B cell (primary cell): ENCODE measurements at regions not wholly inside any gene's neighbourhood (a gene's known extent, or its start where the extent isn't known, plus 50 kb on each side); places are given as distances from the start of the nearest gene placed in this dataset.

Experiments used
- ATAC-seq: fragments of 200-7000 bp; cut with Tn5 transposase; one replicate; pipeline ENCODE4 v1.10.0; 2021; ENCODE audit warnings: low read depth, mild to moderate bottlenecking, moderate number of reproducible peaks, moderate library complexity
- CTCF ChIA-PET: fragments of 350-600 bp; sonication (Branson Sonifier 250); formaldehyde crosslinking; loops from one replicate; lab custom pipeline; 2021; ENCODE audit warnings: antibody characterized with exemption, inconsistent platforms; lab: Charles Lee
- POLR2A ChIA-PET: fragments of 350-600 bp; sonication (Branson Sonifier 250); formaldehyde crosslinking; loops from one replicate; lab custom pipeline; 2021; ENCODE audit warnings: antibody characterized with exemption; lab: Charles Lee
- DNase-seq: peaks from one replicate; pipeline ENCODE4 v3.0.0; 2013
- H2AFZ ChIP-seq: 2 replicates; pipeline ENCODE4 v1.6.1; 2012; ENCODE audit warnings: mild to moderate bottlenecking, low read depth, low read length; ENCODE audit not compliant: insufficient read depth, poor library complexity, severe bottlenecking
- H3K27ac ChIP-seq, 2 donors: 1 replicate in 1 of 2; 2 replicates in 1 of 2; pipeline ENCODE4 v1.5.1; 2012 to 2013; ENCODE audit warnings: low read length in 2 of 2, mild to moderate bottlenecking in 2 of 2, moderate library complexity in 1 of 2
- H3K27me3 ChIP-seq, 4 experiments: fragments of 200-600 bp in 1 of 4; sonication (generic) in 1 of 4; replicated peaks in 1 of 4; 1 replicate in 2 of 4; 2 replicates in 2 of 4; pipeline versions ENCODE4 v1.6.1 to v1.7.0; 2013 to 2016; ENCODE audit warnings: low read length in 3 of 4, mild to moderate bottlenecking in 2 of 4, mixed read lengths in 1 of 4, moderate library complexity in 1 of 4; ENCODE audit not compliant: insufficient read depth in 4 of 4, control insufficient read depth in 3 of 4; ENCODE audit errors: control extremely low read depth in 1 of 4
- H3K36me3 ChIP-seq, 2 experiments: replicated peaks in 1 of 2; 1 replicate in 1 of 2; 2 replicates in 1 of 2; pipeline versions ENCODE4 v1.6.1 to v1.7.1; 2013; ENCODE audit warnings: low read length in 1 of 2; ENCODE audit not compliant: insufficient read depth in 2 of 2, control insufficient read depth in 1 of 2; ENCODE audit errors: control extremely low read depth in 1 of 2, extremely low read depth in 1 of 2
- H3K4me1 ChIP-seq, 2 donors: fragments of 200-600 bp in 1 of 2; sonication (generic) in 1 of 2; 1 replicate in 1 of 2; 2 replicates in 1 of 2; pipeline versions ENCODE4 v1.5.1 to v1.6.1; 2013 to 2017; ENCODE audit warnings: low read length in 2 of 2; ENCODE audit not compliant: control insufficient read depth in 2 of 2, insufficient read depth in 2 of 2
- H3K4me2 ChIP-seq: replicated peaks from 2 replicates; pipeline ENCODE3; 2012; ENCODE audit warnings: mild to moderate bottlenecking, low read depth, low read length; ENCODE audit not compliant: poor library complexity, severe bottlenecking
- H3K4me3 ChIP-seq, 5 experiments: fragments of 200-600 bp in 1 of 5; sonication (generic) in 1 of 5; 1 replicate in 3 of 5; 2 replicates in 2 of 5; pipeline versions ENCODE4 v1.5.1 to v1.7.0; 2011 to 2016; ENCODE audit warnings: low read length in 4 of 5, mild to moderate bottlenecking in 4 of 5, low read depth in 2 of 5, control low read depth in 1 of 5, moderate library complexity in 1 of 5; ENCODE audit not compliant: insufficient read depth in 1 of 5; ENCODE audit errors: control extremely low read depth in 1 of 5, extremely low read depth in 1 of 5
- H3K79me2 ChIP-seq: fragments of 200-600 bp; sonication (generic); one replicate; pipeline ENCODE4 v1.6.0; 2016; ENCODE audit warnings: low read length; ENCODE audit not compliant: control insufficient read depth, insufficient read depth
- H3K9ac ChIP-seq: fragments of 200-600 bp; sonication (generic); 2 replicates; pipeline ENCODE4 v1.6.1; 2017; ENCODE audit warnings: mild to moderate bottlenecking, low read length, moderate library complexity
- H3K9me3 ChIP-seq, 3 donors: one replicate each; pipeline versions ENCODE4 v1.6.1 to v1.7.1; 2013; ENCODE audit warnings: low read length in 2 of 3; ENCODE audit not compliant: control insufficient read depth in 2 of 3, insufficient read depth in 1 of 3; ENCODE audit errors: control extremely low read depth in 1 of 3
- H4K20me1 ChIP-seq: 2 replicates; pipeline ENCODE4 v1.6.0; 2012; ENCODE audit warnings: mild to moderate bottlenecking, low read length; ENCODE audit not compliant: insufficient read depth, control insufficient read depth, poor library complexity, severe bottlenecking
- H3K27ac Mint-ChIP-seq: one replicate; pipeline ENCODE4 v1.8.0; 2021; ENCODE audit warnings: mixed read lengths
- H3K27me3 Mint-ChIP-seq: one replicate; pipeline ENCODE4 v1.8.0; 2021; ENCODE audit warnings: mixed read lengths
- H3K4me1 Mint-ChIP-seq: one replicate; pipeline ENCODE4 v1.8.0; 2021; ENCODE audit warnings: mixed read lengths
- H3K4me3 Mint-ChIP-seq: one replicate; pipeline ENCODE4 v1.8.0; 2021; ENCODE audit warnings: mixed read lengths
- H3K9me3 Mint-ChIP-seq: one replicate; pipeline ENCODE4 v1.8.0; 2022; ENCODE audit warnings: mixed read lengths; ENCODE audit not compliant: insufficient read depth
- CTCF ChIP-seq: fragments of 200-600 bp; IDR thresholded peaks from one replicate; pipeline ENCODE4 v1.8.0; 2022; ENCODE audit warnings: antibody characterized with exemption, mild to moderate bottlenecking
- EZH2 ChIP-seq: IDR thresholded peaks from 2 replicates; pipeline ENCODE4 v1.6.1; 2012; ENCODE audit warnings: borderline replicate concordance, low read depth, mild to moderate bottlenecking, moderate library complexity, low read length; ENCODE audit not compliant: insufficient read depth, poor library complexity, severe bottlenecking
- WGBS: methylation state at CpG from one replicate; pipeline ENCODE4 v1.1.5; 2013; ENCODE audit warnings: missing lambda C conversion rate; ENCODE audit not compliant: insufficient coverage; 5-methylcytosine and 5-hydroxymethylcytosine counted together
- intact Hi-C: fragments of 100-400 bp; cut with micrococcal nuclease; formaldehyde crosslinking; loops from one replicate; pipeline ENCODE4 v1.10.0; 2022

- Mint-ChIP-seq H3K27ac (no peak overlapping the region), H3K4me1 (no peaks in the 10 kb centered on the region), H3K4me3 (no peak overlapping the region), H3K27me3 (no peaks in the 10 kb centered on the region), H3K9me3 (no peaks in the 10 kb centered on the region)
- TF ChIP-seq CTCF (no peak), EZH2 (no peak)
- no peak overlapping the region for H3K27ac ChIP-seq
- H2AFZ ChIP-seq = no peak overlapping the region
- POLR2A ChIA-PET = no interaction called here
- no peaks in the 10 kb centered on the region for H3K27me3 ChIP-seq
- ATAC-seq (no peak), DNase-seq (no peak)
- H3K36me3 ChIP-seq = no peaks in the 10 kb centered on the region
- no peak overlapping the region for H3K4me2 ChIP-seq
- no peaks in the 10 kb centered on the region for H3K79me2 ChIP-seq
- no peaks in the 10 kb centered on the region for H3K9me3 ChIP-seq
- no peaks in the 10 kb centered on the region for H4K20me1 ChIP-seq
- no CpG with 5 or more reads among the region's 5 CpGs for WGBS
- no peak overlapping the region for H3K4me3 ChIP-seq
- H3K9ac ChIP-seq = no peak overlapping the region
- H3K4me1 ChIP-seq = no peaks in the 10 kb centered on the region
- intact Hi-C loops = no loop called here
- CTCF ChIA-PET = no interaction called here
These were observed 305.0 kb upstream of the MON1B start for GRCh38 chr16:76885776-76886537.

- Histone ChIP-seq H3K4me2 (no peak overlapping the region), H3K4me3 (no peak overlapping the region), H3K36me3 (no peaks in the 10 kb centered on the region), H4K20me1 (no peaks in the 10 kb centered on the region), H3K79me2 (no peaks in the 10 kb centered on the region), H3K4me1 (no peaks in the 10 kb centered on the region), H3K9ac (no peak overlapping the region), H3K9me3 (no peaks in the 10 kb centered on the region), H3K27me3 (no peaks in the 10 kb centered on the region), H2AFZ (no peak overlapping the region), H3K27ac (no peak overlapping the region)
- H3K27me3 Mint-ChIP-seq = no peaks in the 10 kb centered on the region
- DNase-seq (no peak), ATAC-seq (no peak)
- CTCF ChIA-PET = no interaction called here
- TF ChIP-seq EZH2 = no peak
- no peak for TF ChIP-seq CTCF
- intact Hi-C loops = no loop called here
- no peaks in the 10 kb centered on the region for H3K4me1 Mint-ChIP-seq
- POLR2A ChIA-PET = no interaction called here
- H3K27ac Mint-ChIP-seq = no peak overlapping the region
- peaks cover 3% of the 10 kb centered on the region for H3K9me3 Mint-ChIP-seq
- no CpG with 5 or more reads among the region's 1 CpG for WGBS
- no peak overlapping the region for H3K4me3 Mint-ChIP-seq
These were observed 293.2 kb upstream of the MON1B start for GRCh38 chr16:76897816-76898215.
